GM19372 (cell line): ENCODE measurements at regions not wholly inside any gene's neighbourhood (a gene's known extent, or its start where the extent isn't known, plus 50 kb on each side); places are given as distances from the start of the nearest gene placed in this dataset.
"Not testable (repeated sequence)": the region's sequence is repeated elsewhere in the genome, so short reads cannot be mapped to it uniquely, and the experiment has no call there.

ENCODE experiments used
- ATAC-seq: cut with Tn5 transposase; IDR thresholded peaks from one replicate; pipeline ENCODE4 v1.9.1; 2021; ENCODE audit warnings: mild to moderate bottlenecking, low read depth, moderate library complexity; ENCODE audit not compliant: unreplicated experiment

DNA sequence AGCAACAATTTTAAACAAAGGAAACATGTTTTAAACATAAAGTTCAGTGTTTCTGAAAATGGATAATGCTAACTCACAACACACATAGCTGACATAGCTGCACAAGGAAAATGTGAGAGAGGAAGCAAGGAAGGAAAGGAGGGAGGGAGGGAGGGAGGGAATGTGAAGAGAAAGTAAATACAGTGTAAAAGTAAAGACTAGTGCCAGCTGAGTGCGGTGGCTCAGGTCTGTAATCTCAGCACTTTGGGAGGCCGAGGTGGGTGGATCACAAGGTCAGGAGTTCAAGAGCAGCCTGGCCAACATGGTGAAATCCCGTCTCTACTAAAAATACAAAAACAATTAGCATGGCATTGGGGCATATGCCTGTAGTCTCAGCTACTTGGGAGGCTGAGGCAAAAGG is 373.7 kb upstream of the CXADR start:
- not testable (repeated sequence) for ATAC-seq

DNA sequence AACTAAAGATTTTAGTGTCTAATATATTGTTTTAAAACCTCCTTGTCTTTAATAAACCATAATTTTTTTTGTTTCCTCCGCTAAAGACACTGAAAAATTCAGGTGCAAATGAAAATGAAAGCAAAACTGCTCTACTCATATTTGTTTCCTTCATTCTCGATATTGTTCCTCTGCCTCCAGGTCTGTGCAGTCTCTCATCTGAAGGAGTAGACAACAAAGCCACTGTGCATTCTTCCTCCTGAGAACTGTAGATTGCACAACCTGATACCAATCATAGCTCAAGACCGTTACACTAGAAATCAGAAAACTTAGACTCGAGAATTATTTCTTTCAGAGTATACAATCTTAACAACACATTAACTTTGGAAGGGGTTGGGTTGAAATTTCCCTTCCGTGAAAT is 373.1 kb upstream of the CXADR start:
- no peak for ATAC-seq

DNA sequence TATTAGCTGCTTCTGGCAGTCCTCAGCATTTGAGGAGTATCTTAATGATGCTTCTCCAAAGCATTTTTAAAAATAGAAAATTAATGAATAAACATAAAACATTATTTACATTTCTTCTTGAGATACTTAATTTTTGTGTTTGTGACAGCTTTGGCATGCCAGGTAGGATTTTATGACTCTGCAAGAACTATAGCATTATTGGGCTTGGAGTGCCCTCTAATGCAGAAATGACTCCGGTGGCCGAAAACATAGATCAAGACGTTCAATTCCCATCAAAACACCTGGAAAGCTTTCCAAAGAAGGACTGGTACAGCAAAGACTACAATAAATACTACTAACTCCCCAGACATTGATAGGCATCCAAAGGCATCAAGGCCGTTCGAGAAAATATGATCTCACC is 366.4 kb upstream of the CXADR start:
- no peak for ATAC-seq

GRCh38 chr21:17159697-17160096 is 353.1 kb upstream of the CXADR start:
- ATAC-seq: no peak

- no peak for ATAC-seq
Measured at GRCh38 chr21:17185674-17186073, 327.2 kb upstream of the CXADR start.

DNA sequence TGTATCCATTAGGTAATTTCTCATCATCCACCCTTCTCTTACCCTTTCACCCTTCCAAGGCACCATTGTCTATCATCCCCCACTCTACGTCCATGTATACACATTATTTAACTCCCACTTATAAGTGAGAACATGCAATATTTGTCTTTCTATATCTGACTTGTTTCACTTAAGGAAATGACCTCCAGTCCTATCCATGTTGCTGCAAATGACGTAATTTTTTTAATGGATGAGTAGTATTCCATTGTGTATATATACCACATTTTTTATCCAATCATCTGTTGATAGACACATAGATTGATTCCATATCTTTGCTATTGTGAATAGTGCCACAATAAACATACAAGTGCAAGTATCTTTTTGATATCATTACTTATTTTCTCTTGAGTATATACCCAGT is 322.9 kb upstream of the CXADR start:
- no peak for ATAC-seq

DNA sequence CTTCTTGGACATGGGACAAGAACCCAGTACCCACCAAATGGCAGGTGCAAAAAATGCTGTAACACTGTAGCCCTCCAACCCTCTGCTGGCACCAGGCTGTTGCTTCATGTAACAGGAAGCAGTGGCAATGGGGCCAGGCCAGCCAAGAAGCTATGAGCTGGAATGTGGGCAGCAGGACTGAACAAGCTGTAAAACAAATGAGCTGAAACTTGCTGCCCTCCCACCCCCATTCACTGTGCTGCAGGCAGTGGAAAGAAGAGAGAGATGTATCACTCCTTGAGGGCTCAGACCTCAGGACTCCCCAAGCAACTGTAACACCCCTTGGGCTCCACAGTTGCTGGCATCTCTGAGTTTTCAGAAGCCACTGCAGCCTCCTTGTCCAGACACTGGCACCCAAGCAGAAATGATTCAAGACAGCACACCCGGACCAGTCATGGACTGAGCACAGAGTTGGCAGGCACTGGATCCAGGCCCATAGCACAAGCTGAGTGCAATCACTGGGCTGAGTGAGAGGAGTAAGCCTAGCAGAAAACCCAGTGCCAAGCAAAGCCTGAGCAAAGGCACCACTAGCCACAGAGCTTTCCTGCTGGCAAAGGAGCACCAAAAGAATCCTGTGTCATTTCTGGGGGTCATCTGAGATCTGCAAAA is 321.4 kb upstream of the CXADR start:
- ATAC-seq: no peak

DNA sequence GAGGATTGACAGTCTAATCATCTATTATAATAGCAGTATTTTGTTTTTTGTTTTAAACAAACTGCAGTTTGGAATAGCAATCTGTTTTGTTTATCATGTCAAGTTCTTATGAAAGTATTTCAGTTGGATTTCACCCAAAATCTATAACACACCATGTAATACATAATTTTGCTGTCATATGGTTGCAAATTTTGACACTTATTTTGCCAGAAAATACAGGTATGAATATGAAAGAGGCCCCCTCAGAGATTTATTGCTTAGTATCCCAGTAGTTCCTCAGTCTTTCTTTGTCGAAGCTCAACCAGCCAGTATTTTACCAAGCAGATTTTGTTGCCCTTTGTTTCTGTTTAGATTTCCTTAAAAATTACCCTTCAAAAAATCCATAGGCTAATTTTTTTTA is 317.5 kb upstream of the CXADR start:
- no peak for ATAC-seq

DNA sequence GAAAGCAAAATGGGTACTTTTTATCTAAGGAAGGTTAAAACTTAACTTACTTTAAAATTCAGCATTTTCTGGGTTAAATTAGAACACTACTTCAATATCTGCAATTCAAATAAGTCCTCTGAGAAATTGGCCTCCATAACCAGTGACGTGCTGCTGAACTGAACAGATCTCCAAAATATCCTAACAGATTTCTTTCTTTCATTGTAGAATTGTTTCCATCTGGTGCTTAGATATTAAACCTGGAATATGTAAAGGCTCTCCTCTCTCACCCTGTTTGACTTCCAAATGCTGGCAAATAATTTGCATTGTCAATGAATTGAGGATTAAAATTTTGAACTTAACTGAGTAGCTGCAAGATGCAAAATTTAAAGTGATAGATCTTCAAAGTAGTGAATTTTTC is 316.9 kb upstream of the CXADR start:
- no peak for ATAC-seq

DNA sequence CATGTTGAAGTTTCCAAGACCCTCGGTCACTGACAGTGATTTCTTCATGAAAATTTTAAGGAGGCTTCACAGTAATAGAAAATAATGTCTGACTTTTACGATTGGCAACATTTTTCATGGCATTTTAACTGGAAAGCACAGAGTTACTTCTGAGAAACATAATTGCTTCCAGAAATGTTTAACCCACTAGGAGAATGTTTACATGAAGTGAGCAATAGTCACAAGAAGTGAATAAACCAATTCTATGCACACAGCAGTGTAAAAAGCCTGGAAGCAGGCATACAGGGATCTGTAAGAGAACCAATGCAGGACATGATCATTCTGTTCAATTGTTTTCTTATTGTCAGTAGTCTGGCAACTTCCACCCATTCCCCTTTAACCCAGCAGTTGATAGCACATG is 316.2 kb upstream of the CXADR start:
- no peak for ATAC-seq

GRCh38 chr21:17197996-17198395 is 314.8 kb upstream of the CXADR start:
- ATAC-seq: no peak

GRCh38 chr21:17200250-17200649 is 312.6 kb upstream of the CXADR start:
- no peak for ATAC-seq

DNA sequence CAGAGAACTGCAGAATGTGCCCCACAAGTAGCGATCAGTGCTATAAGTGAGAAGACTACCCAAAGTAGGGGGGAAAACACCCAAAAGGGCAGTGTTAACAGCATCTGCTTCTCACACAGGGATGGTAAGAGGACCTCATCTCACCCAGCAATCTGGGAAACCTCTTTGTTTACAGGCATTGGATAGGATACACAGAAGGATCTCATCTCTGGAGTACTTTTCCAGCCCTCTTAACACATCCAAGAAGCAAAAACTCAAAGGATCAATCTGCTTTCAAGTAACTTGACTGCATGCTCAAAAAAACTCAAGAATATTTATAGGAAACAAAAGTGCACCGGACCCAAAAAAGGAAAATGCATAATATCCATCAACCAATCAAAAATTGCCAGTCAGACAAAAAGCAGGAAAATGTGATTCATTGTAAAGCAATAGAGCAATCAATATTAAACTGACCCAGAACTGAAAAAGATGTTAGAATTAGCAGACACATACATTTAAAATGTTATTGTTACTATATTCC is 311.0 kb upstream of the CXADR start:
- no peak for ATAC-seq

DNA sequence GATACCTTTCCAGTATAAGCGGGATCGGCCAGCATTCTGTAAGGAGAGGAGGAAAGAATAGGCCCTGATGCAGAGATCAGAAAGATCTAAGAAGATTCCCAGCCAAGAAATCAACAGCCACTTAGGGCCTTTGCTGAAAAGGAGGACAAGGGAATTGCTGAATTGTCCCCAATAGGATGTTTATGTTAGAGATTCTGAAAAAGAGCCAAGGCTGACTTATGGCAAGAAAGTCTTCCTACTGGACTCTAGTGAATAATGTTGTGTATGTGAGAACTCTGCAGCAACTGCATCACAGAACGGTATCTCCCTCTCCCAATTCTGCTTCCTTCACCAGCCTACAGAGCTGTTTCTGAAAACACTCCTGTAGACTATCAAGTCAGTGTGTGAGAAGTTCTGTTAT is 298.0 kb upstream of the CXADR start:
- no peak for ATAC-seq

DNA sequence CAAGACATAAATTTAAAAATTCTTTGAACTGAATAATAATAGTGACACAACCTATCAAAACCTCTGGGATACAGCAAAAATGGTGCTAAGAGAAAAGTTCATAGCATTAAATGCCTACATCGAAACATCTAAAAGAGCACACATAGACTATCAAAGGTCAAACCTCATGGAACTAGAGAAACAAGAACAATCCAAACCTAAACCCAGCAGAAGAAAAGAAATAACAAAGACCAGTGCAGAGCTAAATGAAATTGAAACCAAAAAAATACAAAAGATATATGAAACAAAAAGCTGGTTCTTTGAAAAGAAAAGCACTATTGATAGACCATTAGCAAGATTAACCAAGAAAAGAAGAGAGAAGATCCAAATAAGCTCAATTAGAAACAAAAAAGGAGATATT is 293.8 kb upstream of the CXADR start:
- ATAC-seq: not testable (repeated sequence)

GRCh38 chr21:17231124-17231523 is 281.7 kb upstream of the CXADR start:
- ATAC-seq: no peak

GRCh38 chr21:17231771-17232170 is 281.1 kb upstream of the CXADR start:
- ATAC-seq: no peak

DNA sequence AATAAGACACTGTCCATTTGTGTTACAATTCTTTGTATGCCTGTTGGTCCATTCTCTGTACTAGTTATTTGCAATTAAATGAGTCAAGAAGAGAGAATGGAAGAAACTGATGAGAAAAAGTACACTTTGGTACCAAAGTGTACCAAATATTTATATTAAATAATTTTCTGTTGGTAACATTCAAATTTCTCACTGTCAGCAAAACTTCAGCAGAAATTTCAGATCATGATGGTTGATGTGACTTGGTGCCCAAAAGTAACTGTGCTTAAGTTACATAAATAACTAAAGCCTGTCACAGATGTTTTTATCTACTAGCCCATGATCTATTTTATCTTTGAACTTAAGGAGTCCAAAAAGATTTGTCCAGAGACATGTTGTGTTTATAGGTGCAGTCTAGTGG is 274.4 kb upstream of the CXADR start:
- no peak for ATAC-seq

DNA sequence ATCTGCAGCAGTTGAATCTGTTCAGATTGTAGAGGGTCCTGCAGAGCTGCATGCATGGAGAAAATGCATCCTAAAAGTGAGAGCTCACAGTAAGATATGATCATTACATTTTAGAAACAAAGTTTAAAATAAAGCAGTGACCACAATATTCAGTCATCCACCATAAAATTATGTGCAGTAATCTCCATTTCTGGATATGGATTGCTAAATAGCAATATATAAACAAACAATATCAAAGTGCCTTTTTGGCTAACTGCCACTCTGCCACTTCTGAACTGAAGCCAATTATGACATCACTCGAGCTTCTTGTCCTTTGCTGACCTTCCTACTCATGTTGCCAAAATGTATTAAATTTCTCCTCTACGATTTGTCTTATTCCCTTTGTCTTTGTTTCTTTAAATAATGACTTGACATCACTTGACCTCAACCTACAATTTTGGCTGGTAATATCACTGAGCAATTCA is 262.0 kb upstream of the CXADR start:
- no peak for ATAC-seq

DNA sequence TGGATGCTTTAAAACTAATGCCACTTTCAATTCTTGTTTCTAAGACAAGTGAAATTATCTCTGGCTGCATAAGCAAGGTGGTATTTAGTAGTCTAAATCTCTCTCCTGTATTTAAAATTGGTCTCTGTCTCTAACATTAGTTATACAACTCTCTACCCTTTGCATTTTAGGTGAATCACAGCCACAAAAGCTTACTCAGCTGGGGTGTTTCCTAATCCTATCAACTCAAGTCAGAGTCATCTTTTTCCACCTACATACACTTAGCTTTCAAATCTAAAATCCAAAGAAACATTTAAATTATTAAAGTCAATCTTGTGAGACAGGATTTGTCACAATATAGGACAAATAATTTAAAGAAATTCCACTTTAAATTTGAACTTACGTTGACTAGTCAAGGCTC is 255.1 kb upstream of the CXADR start:
- ATAC-seq: no peak

- ATAC-seq: no peak
Measured at GRCh38 chr21:17264182-17264581, 248.7 kb upstream of the CXADR start.

DNA sequence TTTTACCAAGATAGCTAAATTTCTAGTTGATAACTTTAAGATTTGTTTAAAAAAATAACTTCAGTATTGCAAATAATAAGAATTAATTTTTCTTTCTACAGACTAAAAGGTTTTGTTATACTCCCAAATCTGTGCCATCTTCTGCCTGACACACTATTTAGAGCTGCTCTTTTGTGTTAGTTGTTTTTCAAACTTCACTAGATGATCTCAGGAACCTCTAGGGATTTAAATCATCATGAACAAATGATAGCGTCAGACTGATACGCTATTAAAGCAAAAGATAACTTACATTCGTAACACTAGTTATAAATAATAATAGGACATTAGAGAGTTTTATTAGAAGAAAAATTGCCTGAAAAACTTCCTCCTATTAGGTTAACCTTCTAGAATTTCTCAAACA is 243.1 kb upstream of the CXADR start:
- no peak for ATAC-seq

DNA sequence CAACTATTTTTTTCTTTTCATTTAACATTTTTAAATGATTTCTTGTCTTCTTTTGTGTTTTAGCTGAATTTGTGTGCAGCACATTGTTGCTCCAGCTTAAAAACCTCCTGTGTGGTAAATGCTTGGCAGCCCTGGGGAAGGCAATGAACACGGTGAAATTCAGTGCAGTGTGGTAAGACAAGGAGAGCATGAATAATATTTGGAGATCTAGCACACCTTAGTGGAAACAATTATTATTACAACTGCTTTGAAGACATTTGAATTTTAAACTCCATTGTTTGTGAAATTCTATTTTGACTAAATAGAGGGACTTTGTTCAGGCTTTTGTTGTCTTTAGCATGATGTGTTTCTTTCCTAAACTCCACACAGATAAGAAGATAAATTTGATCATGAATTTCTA is 242.6 kb upstream of the CXADR start:
- ATAC-seq: no peak
